WTC11 (cell line): ENCODE measurements at regions not wholly inside any gene's neighbourhood (a gene's known extent, or its start where the extent isn't known, plus 50 kb on each side); places are given as distances from the start of the nearest gene placed in this dataset.

Source experiments
- CTCF ChIP-seq: fragments of 200-600 bp; IDR thresholded peaks from 2 replicates; pipeline ENCODE4 v1.8.0; 2022; ENCODE audit warnings: antibody characterized with exemption
- ESRRA ChIP-seq: sonication (generic); formaldehyde crosslinking; IDR thresholded peaks from 2 replicates; pipeline ENCODE4 v1.8.1; 2022; ENCODE audit warnings: mild to moderate bottlenecking, missing genetic modification reagents, borderline replicate concordance
- KAT7 ChIP-seq: sonication (generic); formaldehyde crosslinking; IDR thresholded peaks from 2 replicates; pipeline ENCODE4 v1.8.1; 2023; ENCODE audit warnings: missing genetic modification reagents, mild to moderate bottlenecking, borderline replicate concordance
- MAX ChIP-seq: sonication (generic); formaldehyde crosslinking; IDR thresholded peaks from 2 replicates; pipeline ENCODE4 v1.8.0; 2022; ENCODE audit warnings: mild to moderate bottlenecking, missing genetic modification reagents
- NFYB ChIP-seq: sonication (generic); formaldehyde crosslinking; conservative IDR thresholded peaks from 2 replicates; pipeline ENCODE4 v1.8.0; 2022; ENCODE audit warnings: low read depth, missing genetic modification reagents
- NR1H2 ChIP-seq: sonication (generic); formaldehyde crosslinking; IDR thresholded peaks from 2 replicates; pipeline ENCODE4 v1.9.0; 2021; ENCODE audit warnings: mild to moderate bottlenecking, moderate library complexity, missing genetic modification reagents
- TEAD1 ChIP-seq: sonication (generic); formaldehyde crosslinking; IDR thresholded peaks from 2 replicates; pipeline ENCODE4 v1.8.0; 2022; ENCODE audit warnings: mild to moderate bottlenecking, missing genetic modification reagents
- USF1 ChIP-seq: sonication (generic); formaldehyde crosslinking; IDR thresholded peaks from 2 replicates; pipeline ENCODE4 v1.8.0; 2022; ENCODE audit warnings: mild to moderate bottlenecking, missing genetic modification reagents
- USF2 ChIP-seq: sonication (generic); formaldehyde crosslinking; IDR thresholded peaks from 2 replicates; pipeline ENCODE4 v1.8.1; 2023; ENCODE audit warnings: mild to moderate bottlenecking, missing genetic modification reagents, moderate library complexity
- ZBTB21 ChIP-seq: sonication (generic); formaldehyde crosslinking; IDR thresholded peaks from 2 replicates; pipeline ENCODE4 v1.8.1; 2023; ENCODE audit warnings: mild to moderate bottlenecking, missing genetic modification reagents, borderline replicate concordance
- ZNF232 ChIP-seq: sonication (generic); formaldehyde crosslinking; IDR thresholded peaks from 2 replicates; pipeline ENCODE4 v1.8.0; 2022; ENCODE audit warnings: mild to moderate bottlenecking, missing genetic modification reagents

GRCh38 chr3:43783987-43784639 is 93.4 kb downstream of the ABHD5 start:
- no peak for TF ChIP-seq ZNF232
- TF ChIP-seq KAT7 (CRISPR knock-in tag), result no peak
- TF ChIP-seq NFYB (CRISPR knock-in tag), result no peak
- no peak for TF ChIP-seq MAX (CRISPR knock-in tag)
- TF ChIP-seq USF1 (CRISPR knock-in tag), result no peak
- no peak for TF ChIP-seq NR1H2
- no peak for TF ChIP-seq CTCF
- no peak for TF ChIP-seq USF2 (CRISPR knock-in tag)
- TF ChIP-seq ZBTB21, result no peak
- TF ChIP-seq TEAD1 (CRISPR knock-in tag), result no peak
- TF ChIP-seq ESRRA (CRISPR knock-in tag), result no peak
